Type B pancreatic cell (in vitro differentiated cells): ENCODE measurements at regions not wholly inside any gene's neighbourhood (a gene's known extent, or its start where the extent isn't known, plus 50 kb on each side); places are given as distances from the start of the nearest gene placed in this dataset.
"Not testable (repeated sequence)": the region's sequence is repeated elsewhere in the genome, so short reads cannot be mapped to it uniquely, and the experiment has no call there.

Experiments used
- DNase-seq: peaks from one replicate; pipeline ENCODE4 v3.0.0; 2021; ENCODE audit warnings: mixed read lengths; ENCODE audit not compliant: unreplicated experiment; ENCODE audit errors: extremely low spot score
- H3K27ac Mint-ChIP-seq: 2 replicates; pipeline ENCODE4 v1.8.0; 2021; ENCODE audit warnings: mild to moderate bottlenecking, mixed read lengths
- H3K27me3 Mint-ChIP-seq: 2 replicates; pipeline ENCODE4 v1.8.0; 2021; ENCODE audit warnings: mixed read lengths
- H3K36me3 Mint-ChIP-seq: 2 replicates; pipeline ENCODE4 v1.8.0; 2021; ENCODE audit warnings: mixed read lengths
- H3K4me1 Mint-ChIP-seq: one replicate; pipeline ENCODE4 v1.8.0; 2021; ENCODE audit warnings: mixed read lengths; ENCODE audit not compliant: unreplicated experiment
- H3K4me3 Mint-ChIP-seq: 2 replicates; pipeline ENCODE4 v1.8.0; 2021; ENCODE audit warnings: mild to moderate bottlenecking, mixed read lengths
- H3K9me3 Mint-ChIP-seq: 2 replicates; pipeline ENCODE4 v1.8.0; 2021; ENCODE audit warnings: mixed read lengths
- TF ChIP-seq, protein P1 (sequence below): fragments of 200-600 bp; sonication (generic); conservative IDR thresholded peaks from 2 replicates; pipeline ENCODE4 v1.5.0; 2021; ENCODE audit warnings: antibody characterized with exemption, mild to moderate bottlenecking

DNA sequence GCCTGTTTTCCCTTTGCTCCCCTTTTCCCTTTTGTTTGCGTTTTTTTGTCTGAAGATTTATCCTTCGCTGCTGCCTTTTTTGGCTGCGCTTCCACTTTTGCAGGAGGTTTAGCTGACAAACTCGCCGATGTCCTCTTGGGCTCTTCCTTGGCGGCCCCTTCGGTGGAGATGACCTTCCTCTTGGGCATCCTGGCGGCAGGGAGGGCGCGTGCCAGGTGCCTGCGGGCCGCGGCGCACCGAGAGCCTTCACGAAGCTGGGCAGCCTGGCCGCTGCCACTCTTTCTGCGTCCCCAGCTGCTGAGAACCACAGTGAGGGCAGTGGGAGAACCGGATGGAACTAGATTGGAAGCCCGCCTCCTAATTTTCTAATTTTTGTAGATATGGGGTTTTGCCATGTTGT is 197.1 kb upstream of the C2CD4B start:
- H3K27me3 Mint-ChIP-seq = peaks cover 6% of the 10 kb centered on the region
- TF ChIP-seq, protein P1, sequence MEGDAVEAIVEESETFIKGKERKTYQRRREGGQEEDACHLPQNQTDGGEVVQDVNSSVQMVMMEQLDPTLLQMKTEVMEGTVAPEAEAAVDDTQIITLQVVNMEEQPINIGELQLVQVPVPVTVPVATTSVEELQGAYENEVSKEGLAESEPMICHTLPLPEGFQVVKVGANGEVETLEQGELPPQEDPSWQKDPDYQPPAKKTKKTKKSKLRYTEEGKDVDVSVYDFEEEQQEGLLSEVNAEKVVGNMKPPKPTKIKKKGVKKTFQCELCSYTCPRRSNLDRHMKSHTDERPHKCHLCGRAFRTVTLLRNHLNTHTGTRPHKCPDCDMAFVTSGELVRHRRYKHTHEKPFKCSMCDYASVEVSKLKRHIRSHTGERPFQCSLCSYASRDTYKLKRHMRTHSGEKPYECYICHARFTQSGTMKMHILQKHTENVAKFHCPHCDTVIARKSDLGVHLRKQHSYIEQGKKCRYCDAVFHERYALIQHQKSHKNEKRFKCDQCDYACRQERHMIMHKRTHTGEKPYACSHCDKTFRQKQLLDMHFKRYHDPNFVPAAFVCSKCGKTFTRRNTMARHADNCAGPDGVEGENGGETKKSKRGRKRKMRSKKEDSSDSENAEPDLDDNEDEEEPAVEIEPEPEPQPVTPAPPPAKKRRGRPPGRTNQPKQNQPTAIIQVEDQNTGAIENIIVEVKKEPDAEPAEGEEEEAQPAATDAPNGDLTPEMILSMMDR = no peak
- no peaks in the 10 kb centered on the region for H3K9me3 Mint-ChIP-seq
- no peak overlapping the region for H3K4me3 Mint-ChIP-seq
- DNase-seq = no peak
- H3K27ac Mint-ChIP-seq = no peak overlapping the region
- H3K36me3 Mint-ChIP-seq = no peaks in the 10 kb centered on the region
- peaks cover 5% of the 10 kb centered on the region for H3K4me1 Mint-ChIP-seq

DNA sequence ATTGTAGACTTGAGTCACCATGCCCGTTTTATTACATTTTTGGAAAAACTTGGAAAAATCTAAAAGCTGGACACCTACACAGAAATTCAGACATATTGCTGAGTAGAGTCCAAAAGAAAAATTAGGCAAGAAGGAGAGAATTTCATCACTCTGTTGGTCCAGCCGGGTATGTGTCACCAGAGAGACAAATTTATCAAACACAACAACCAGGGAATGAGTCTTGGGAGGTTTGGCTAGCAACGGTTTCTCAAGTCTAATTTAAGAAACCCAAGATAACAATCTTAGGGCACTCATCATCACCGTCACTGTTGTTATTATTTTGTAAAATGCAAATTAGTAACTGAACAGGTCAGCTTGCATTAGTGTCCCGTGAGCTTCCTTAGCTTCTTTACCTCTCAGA is 197.5 kb upstream of the C2CD4B start:
- peaks cover 5% of the 10 kb centered on the region for H3K4me1 Mint-ChIP-seq
- H3K9me3 Mint-ChIP-seq = no peaks in the 10 kb centered on the region
- H3K4me3 Mint-ChIP-seq = no peak overlapping the region
- TF ChIP-seq, protein P1 = no peak
- DNase-seq = no peak
- H3K27me3 Mint-ChIP-seq = peaks cover 6% of the 10 kb centered on the region
- H3K36me3 Mint-ChIP-seq = no peaks in the 10 kb centered on the region
- no peak overlapping the region for H3K27ac Mint-ChIP-seq

DNA sequence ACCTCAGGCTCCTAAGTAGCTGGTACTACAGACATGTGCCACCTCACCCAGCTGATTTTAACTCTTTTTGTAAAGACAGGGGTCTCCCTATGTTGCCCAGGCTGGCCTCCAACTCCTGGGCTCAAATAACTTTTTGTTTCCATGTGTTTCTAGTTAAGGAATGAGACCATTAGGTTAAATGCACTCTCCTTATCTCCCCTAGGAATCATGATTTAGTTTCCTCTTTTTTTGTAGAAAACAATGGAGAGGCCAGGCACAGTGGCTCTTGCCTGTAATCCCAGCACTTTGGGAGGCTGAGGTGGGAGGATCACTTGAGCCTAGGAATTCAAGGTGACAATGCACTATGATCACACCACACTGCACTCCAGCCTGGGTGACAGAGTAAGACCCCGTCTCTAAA is 198.8 kb upstream of the C2CD4B start:
- DNase-seq = no peak
- Mint-ChIP-seq H3K9me3 (no peaks in the 10 kb centered on the region), H3K27me3 (peaks cover 6% of the 10 kb centered on the region), H3K4me1 (peaks cover 5% of the 10 kb centered on the region), H3K4me3 (no peak overlapping the region), H3K36me3 (no peaks in the 10 kb centered on the region), H3K27ac (no peak overlapping the region)
- TF ChIP-seq, protein P1 = no peak

DNA sequence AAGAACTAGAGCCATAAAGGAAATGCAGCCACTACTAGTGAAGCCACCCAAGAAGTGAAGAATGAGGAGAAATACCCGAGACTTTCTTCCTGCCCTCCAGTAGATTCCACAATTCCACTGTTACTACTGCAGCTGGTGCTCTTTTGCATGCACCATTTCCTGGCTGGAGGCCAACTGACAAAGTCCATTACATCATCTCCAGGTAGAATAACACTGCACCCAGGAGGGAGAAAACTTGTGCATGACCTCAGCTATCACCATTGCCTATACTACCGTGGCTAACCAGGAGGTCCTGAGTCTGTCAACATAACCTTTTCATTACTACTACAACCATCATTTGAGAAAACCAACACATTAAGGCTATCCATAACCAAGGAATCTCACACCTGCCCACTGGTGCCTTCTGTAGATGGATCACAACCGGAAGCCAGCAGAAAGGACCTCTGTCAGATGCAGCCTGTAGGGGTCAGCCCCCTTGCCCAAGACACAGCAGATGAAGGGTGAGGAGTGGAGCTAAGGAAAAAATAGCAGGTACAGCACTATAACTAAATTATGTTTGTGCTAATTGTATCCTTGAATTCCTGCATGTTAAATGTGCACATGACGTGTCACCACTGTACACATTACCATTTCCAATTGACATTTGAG is 200.8 kb upstream of the C2CD4B start:
- H3K27ac Mint-ChIP-seq = no peak overlapping the region
- DNase-seq = no peak

DNA sequence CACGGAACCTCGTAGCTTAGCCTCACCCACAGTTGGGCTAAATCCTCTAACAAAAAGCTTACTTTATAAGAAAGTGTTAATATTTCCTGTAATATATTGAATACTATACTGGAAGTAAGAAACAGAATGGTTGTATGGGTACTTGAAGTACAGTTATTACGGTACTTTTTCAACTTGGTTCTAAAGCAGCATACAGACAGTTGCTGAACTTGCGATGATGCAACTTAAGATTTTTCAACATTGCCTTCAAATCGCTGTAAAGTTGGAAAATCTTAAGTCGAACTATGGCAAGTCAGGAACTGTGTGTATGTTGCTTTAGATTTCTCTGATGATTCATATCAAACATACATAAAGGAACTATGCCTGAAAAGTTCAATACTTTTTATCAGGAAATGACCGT is 204.4 kb upstream of the C2CD4B start:
- Mint-ChIP-seq H3K36me3 (no peaks in the 10 kb centered on the region), H3K27ac (no peak overlapping the region), H3K9me3 (no peaks in the 10 kb centered on the region), H3K4me3 (no peak overlapping the region), H3K27me3 (peaks cover 3% of the 10 kb centered on the region), H3K4me1 (peaks cover 5% of the 10 kb centered on the region)
- DNase-seq = no peak
- TF ChIP-seq, protein P1 = no peak

More for the DNA sequence above, 200.8 kb upstream of the C2CD4B start:
- Mint-ChIP-seq H3K27me3 (peaks cover 3% of the 10 kb centered on the region), H3K4me1 (peaks cover 5% of the 10 kb centered on the region), H3K36me3 (no peaks in the 10 kb centered on the region), H3K9me3 (no peaks in the 10 kb centered on the region), H3K4me3 (no peak overlapping the region)
- TF ChIP-seq, protein P1 = no peak

DNA sequence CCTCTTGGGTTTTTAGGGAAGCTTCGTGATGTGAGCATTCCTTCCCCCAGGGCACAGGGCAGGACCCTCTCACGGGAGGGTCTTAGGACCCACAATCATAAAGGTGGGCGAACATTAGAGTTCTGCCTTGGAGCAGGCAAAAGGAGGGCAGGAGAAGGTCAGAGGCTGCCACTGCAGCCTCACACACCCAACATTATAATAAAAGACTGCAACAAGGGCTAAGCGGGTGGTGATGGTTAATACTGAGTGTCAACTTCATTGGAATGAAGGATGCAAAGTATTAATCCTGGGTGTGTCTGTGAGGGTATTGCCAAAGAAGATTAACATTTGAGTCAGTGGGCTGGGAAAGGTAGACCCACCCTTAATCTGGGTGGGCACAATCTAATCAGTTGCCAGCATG is 206.6 kb upstream of the C2CD4B start:
- not testable (repeated sequence) for H3K4me3 Mint-ChIP-seq, H3K27ac Mint-ChIP-seq, DNase-seq, H3K9me3 Mint-ChIP-seq, H3K36me3 Mint-ChIP-seq, H3K4me1 Mint-ChIP-seq, H3K27me3 Mint-ChIP-seq
